ENCODE measurements at regions not wholly inside any gene's neighbourhood (a gene's known extent, or its start where the extent isn't known, plus 50 kb on each side); places are given as distances from the start of the nearest gene placed in this dataset.

GRCh38 chr4:175385797-175386196 lies 426.3 kb downstream of the GPM6A start:
- Histone ChIP-seq H3K27me3 (ENCODE audit: insufficient read depth, low read depth) (no peaks in the 10 kb centered on the region), H3K9ac (no peak overlapping the region), H3K4me3 (IDR thresholded peaks at IDR 0.05; ENCODE audit: insufficient read depth, low read depth, low read length) (no peak overlapping the region), H3K36me3 (ENCODE audit: insufficient read depth) (no peaks in the 10 kb centered on the region), H2AFZ (ENCODE audit: low read depth) (no peak overlapping the region), H3K79me2 (ENCODE audit: insufficient read depth, low read depth) (no peaks in the 10 kb centered on the region), H4K20me1 (ENCODE audit: insufficient read depth) (no peaks in the 10 kb centered on the region), H3K4me1 (ENCODE audit: low read depth, poor library complexity, severe bottlenecking) (no peaks in the 10 kb centered on the region), H3K4me2 (no peak overlapping the region), H3K27ac (no peak overlapping the region)
- no peak for TF ChIP-seq CTCF (conservative IDR thresholded peaks at IDR 0.05; ENCODE audit: low read depth, low read length)

GRCh38 chr4:175386776-175387507 lies 425.1 kb downstream of the GPM6A start:
- no peak overlapping the region for H2AFZ ChIP-seq (ENCODE audit: low read depth)
- no peak overlapping the region for H3K4me3 ChIP-seq (IDR thresholded peaks at IDR 0.05; ENCODE audit: insufficient read depth, low read depth, low read length)
- H3K27ac ChIP-seq, result no peak overlapping the region
- H4K20me1 ChIP-seq (ENCODE audit: insufficient read depth), result no peaks in the 10 kb centered on the region
- no peaks in the 10 kb centered on the region for H3K79me2 ChIP-seq (ENCODE audit: insufficient read depth, low read depth)
- H3K9ac ChIP-seq, result no peak overlapping the region
- H3K27me3 ChIP-seq (ENCODE audit: insufficient read depth, low read depth), result no peaks in the 10 kb centered on the region
- no peaks in the 10 kb centered on the region for H3K36me3 ChIP-seq (ENCODE audit: insufficient read depth)
- H3K4me2 ChIP-seq, result no peak overlapping the region
- no peak for TF ChIP-seq CTCF (conservative IDR thresholded peaks at IDR 0.05; ENCODE audit: low read depth, low read length)
- H3K4me1 ChIP-seq (ENCODE audit: low read depth, poor library complexity, severe bottlenecking), result no peaks in the 10 kb centered on the region

GRCh38 chr4:175394208-175394607 lies 417.9 kb downstream of the GPM6A start:
- no peaks in the 10 kb centered on the region for H3K79me2 ChIP-seq (ENCODE audit: insufficient read depth, low read depth)
- H3K27ac ChIP-seq, result no peak overlapping the region
- H3K27me3 ChIP-seq (ENCODE audit: insufficient read depth, low read depth), result no peaks in the 10 kb centered on the region
- H3K9ac ChIP-seq, result no peak overlapping the region
- no peak overlapping the region for H3K4me2 ChIP-seq
- no peaks in the 10 kb centered on the region for H3K36me3 ChIP-seq (ENCODE audit: insufficient read depth)
- TF ChIP-seq CTCF (conservative IDR thresholded peaks at IDR 0.05; ENCODE audit: low read depth, low read length), result no peak
- no peak overlapping the region for H2AFZ ChIP-seq (ENCODE audit: low read depth)
- no peak overlapping the region for H3K4me3 ChIP-seq (IDR thresholded peaks at IDR 0.05; ENCODE audit: insufficient read depth, low read depth, low read length)
- no peaks in the 10 kb centered on the region for H3K4me1 ChIP-seq (ENCODE audit: low read depth, poor library complexity, severe bottlenecking)
- H4K20me1 ChIP-seq (ENCODE audit: insufficient read depth), result no peaks in the 10 kb centered on the region

GRCh38 chr4:175405961-175406360 lies 406.1 kb downstream of the GPM6A start:
- no peak overlapping the region for H2AFZ ChIP-seq (ENCODE audit: low read depth)
- H3K9ac ChIP-seq, result no peak overlapping the region
- no peak overlapping the region for H3K4me3 ChIP-seq (IDR thresholded peaks at IDR 0.05; ENCODE audit: insufficient read depth, low read depth, low read length)
- H4K20me1 ChIP-seq (ENCODE audit: insufficient read depth), result no peaks in the 10 kb centered on the region
- H3K27ac ChIP-seq, result no peak overlapping the region
- H3K4me1 ChIP-seq (ENCODE audit: low read depth, poor library complexity, severe bottlenecking), result no peaks in the 10 kb centered on the region
- no peak for TF ChIP-seq CTCF (conservative IDR thresholded peaks at IDR 0.05; ENCODE audit: low read depth, low read length)
- no peaks in the 10 kb centered on the region for H3K36me3 ChIP-seq (ENCODE audit: insufficient read depth)
- H3K27me3 ChIP-seq (ENCODE audit: insufficient read depth, low read depth), result no peaks in the 10 kb centered on the region
- no peak overlapping the region for H3K4me2 ChIP-seq
- H3K79me2 ChIP-seq (ENCODE audit: insufficient read depth, low read depth), result no peaks in the 10 kb centered on the region

All from KMS-11 (cell line).